IMR-90 (cell line): ENCODE measurements at regions not wholly inside any gene's neighbourhood (a gene's known extent, or its start where the extent isn't known, plus 50 kb on each side); places are given as distances from the start of the nearest gene placed in this dataset.

Source experiments
- MAZ ChIP-seq: IDR thresholded peaks from 2 replicates; pipeline ENCODE4 v1.6.1; 2012; ENCODE audit warnings: low read depth, mild to moderate bottlenecking, low read length, improper control_type of control experiment, moderate library complexity, borderline replicate concordance
- TF ChIP-seq, protein P1 (sequence below): conservative IDR thresholded peaks from 2 replicates; pipeline ENCODE4 v1.5.1; 2012; ENCODE audit warnings: mild to moderate bottlenecking, low read depth, low read length, improper control_type of control experiment
- TF ChIP-seq, protein P2 (sequence below): fragments of 150-350 bp; IDR thresholded peaks from 2 replicates; pipeline ENCODE4 v1.6.1; 2017; ENCODE audit warnings: mild to moderate bottlenecking, antibody characterized with exemption, low read length, low read depth

DNA sequence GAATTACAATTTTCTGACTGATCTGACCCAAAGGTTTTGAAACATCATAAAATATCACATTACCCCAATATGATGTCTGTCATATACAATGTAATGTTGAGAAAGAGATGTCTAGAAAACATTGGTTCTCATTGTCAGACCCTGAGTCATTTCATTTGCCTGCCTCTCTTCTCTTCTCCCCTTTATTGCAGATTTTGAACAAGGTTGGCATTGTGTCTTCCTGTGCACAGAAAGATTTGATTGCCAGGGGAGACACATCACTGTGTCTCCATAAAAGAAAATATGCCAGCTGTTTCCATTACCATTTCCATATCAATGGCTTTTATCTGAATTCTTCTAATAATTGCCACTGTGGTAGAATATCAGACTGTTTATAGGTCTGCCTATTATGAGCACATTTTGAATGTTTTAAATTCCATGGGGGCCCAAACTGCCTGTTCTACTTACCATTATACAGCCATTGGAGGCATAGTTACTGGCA is 65.6 kb downstream of the IFI44 start:
- TF ChIP-seq, protein P1, sequence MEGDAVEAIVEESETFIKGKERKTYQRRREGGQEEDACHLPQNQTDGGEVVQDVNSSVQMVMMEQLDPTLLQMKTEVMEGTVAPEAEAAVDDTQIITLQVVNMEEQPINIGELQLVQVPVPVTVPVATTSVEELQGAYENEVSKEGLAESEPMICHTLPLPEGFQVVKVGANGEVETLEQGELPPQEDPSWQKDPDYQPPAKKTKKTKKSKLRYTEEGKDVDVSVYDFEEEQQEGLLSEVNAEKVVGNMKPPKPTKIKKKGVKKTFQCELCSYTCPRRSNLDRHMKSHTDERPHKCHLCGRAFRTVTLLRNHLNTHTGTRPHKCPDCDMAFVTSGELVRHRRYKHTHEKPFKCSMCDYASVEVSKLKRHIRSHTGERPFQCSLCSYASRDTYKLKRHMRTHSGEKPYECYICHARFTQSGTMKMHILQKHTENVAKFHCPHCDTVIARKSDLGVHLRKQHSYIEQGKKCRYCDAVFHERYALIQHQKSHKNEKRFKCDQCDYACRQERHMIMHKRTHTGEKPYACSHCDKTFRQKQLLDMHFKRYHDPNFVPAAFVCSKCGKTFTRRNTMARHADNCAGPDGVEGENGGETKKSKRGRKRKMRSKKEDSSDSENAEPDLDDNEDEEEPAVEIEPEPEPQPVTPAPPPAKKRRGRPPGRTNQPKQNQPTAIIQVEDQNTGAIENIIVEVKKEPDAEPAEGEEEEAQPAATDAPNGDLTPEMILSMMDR, result no peak
- TF ChIP-seq, protein P2, sequence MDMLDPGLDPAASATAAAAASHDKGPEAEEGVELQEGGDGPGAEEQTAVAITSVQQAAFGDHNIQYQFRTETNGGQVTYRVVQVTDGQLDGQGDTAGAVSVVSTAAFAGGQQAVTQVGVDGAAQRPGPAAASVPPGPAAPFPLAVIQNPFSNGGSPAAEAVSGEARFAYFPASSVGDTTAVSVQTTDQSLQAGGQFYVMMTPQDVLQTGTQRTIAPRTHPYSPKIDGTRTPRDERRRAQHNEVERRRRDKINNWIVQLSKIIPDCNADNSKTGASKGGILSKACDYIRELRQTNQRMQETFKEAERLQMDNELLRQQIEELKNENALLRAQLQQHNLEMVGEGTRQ, result no peak
- TF ChIP-seq MAZ, result no peak
